ENCODE measurements at regions not wholly inside any gene's neighbourhood (a gene's known extent, or its start where the extent isn't known, plus 50 kb on each side); places are given as distances from the start of the nearest gene placed in this dataset.
"Not testable (repeated sequence)": the region's sequence is repeated elsewhere in the genome, so short reads cannot be mapped to it uniquely, and the experiment has no call there.

GRCh38 chr9:62864481-62865469 lies 1674.9 kb downstream of the SPATA31A7 start:
- H3K9me3 ChIP-seq (ENCODE audit: control insufficient read depth, low read depth, low read length); H3K9ac ChIP-seq (ENCODE audit: low read length); H3K4me1 ChIP-seq (ENCODE audit: control insufficient read depth, low read depth, low read length); H3K27ac ChIP-seq (ENCODE audit: low read length); H3K36me3 ChIP-seq (ENCODE audit: control insufficient read depth, low read depth, low read length): not testable (repeated sequence)
- Histone ChIP-seq H3K4me3 (ENCODE audit: low read length) (peak overlapping the region; percentile 50), H3K27me3 (ENCODE audit: control insufficient read depth, insufficient read depth, low read length) (peaks cover 79% of the 10 kb centered on the region)

- not testable (repeated sequence) for H3K27ac ChIP-seq (ENCODE audit: low read length); H3K9ac ChIP-seq (ENCODE audit: low read length); H3K4me1 ChIP-seq (ENCODE audit: control insufficient read depth, low read depth, low read length); H3K4me3 ChIP-seq (ENCODE audit: low read length); H3K9me3 ChIP-seq (ENCODE audit: control insufficient read depth, low read depth, low read length); H3K36me3 ChIP-seq (ENCODE audit: control insufficient read depth, low read depth, low read length)
- peaks cover 62% of the 10 kb centered on the region for H3K27me3 ChIP-seq (ENCODE audit: control insufficient read depth, insufficient read depth, low read length)
Observed at GRCh38 chr9:62869061-62869460, 1679.2 kb downstream of the SPATA31A7 start.

GRCh38 chr9:62871765-62872164 lies 1681.9 kb downstream of the SPATA31A7 start:
- H3K27ac ChIP-seq (ENCODE audit: low read length); H3K9me3 ChIP-seq (ENCODE audit: control insufficient read depth, low read depth, low read length); H3K4me3 ChIP-seq (ENCODE audit: low read length); H3K4me1 ChIP-seq (ENCODE audit: control insufficient read depth, low read depth, low read length); H3K36me3 ChIP-seq (ENCODE audit: control insufficient read depth, low read depth, low read length); H3K9ac ChIP-seq (ENCODE audit: low read length): not testable (repeated sequence)
- peaks cover 52% of the 10 kb centered on the region for H3K27me3 ChIP-seq (ENCODE audit: control insufficient read depth, insufficient read depth, low read length)

- not testable (repeated sequence) for H3K9me3 ChIP-seq (ENCODE audit: control insufficient read depth, low read depth, low read length); H3K9ac ChIP-seq (ENCODE audit: low read length); H3K4me1 ChIP-seq (ENCODE audit: control insufficient read depth, low read depth, low read length); H3K36me3 ChIP-seq (ENCODE audit: control insufficient read depth, low read depth, low read length); H3K27ac ChIP-seq (ENCODE audit: low read length)
- H3K27me3 ChIP-seq (ENCODE audit: control insufficient read depth, insufficient read depth, low read length): peaks cover 35% of the 10 kb centered on the region
- peak overlapping the region; percentile 35 for H3K4me3 ChIP-seq (ENCODE audit: low read length)
Observed at GRCh38 chr9:62874213-62874612, 1684.4 kb downstream of the SPATA31A7 start.

- not testable (repeated sequence) for H3K9me3 ChIP-seq (ENCODE audit: control insufficient read depth, low read depth, low read length); H3K27ac ChIP-seq (ENCODE audit: low read length); H3K9ac ChIP-seq (ENCODE audit: low read length); H3K4me1 ChIP-seq (ENCODE audit: control insufficient read depth, low read depth, low read length); H3K36me3 ChIP-seq (ENCODE audit: control insufficient read depth, low read depth, low read length)
- H3K4me3 ChIP-seq (ENCODE audit: low read length): peak overlapping the region; percentile 35
- peaks cover 35% of the 10 kb centered on the region for H3K27me3 ChIP-seq (ENCODE audit: control insufficient read depth, insufficient read depth, low read length)
Observed at GRCh38 chr9:62874745-62875599, 1685.1 kb downstream of the SPATA31A7 start.

- peaks cover 20% of the 10 kb centered on the region for H3K27me3 ChIP-seq (ENCODE audit: control insufficient read depth, insufficient read depth, low read length)
- not testable (repeated sequence) for H3K27ac ChIP-seq (ENCODE audit: low read length); H3K9me3 ChIP-seq (ENCODE audit: control insufficient read depth, low read depth, low read length)
Observed at GRCh38 chr9:62877552-62877951, 1687.7 kb downstream of the SPATA31A7 start.

GRCh38 chr9:62877987-62878386 lies 1688.2 kb downstream of the SPATA31A7 start:
- H3K9me3 ChIP-seq (ENCODE audit: control insufficient read depth, low read depth, low read length); H3K27ac ChIP-seq (ENCODE audit: low read length); H3K4me1 ChIP-seq (ENCODE audit: control insufficient read depth, low read depth, low read length); H3K36me3 ChIP-seq (ENCODE audit: control insufficient read depth, low read depth, low read length); H3K4me3 ChIP-seq (ENCODE audit: low read length); H3K9ac ChIP-seq (ENCODE audit: low read length): not testable (repeated sequence)
- H3K27me3 ChIP-seq (ENCODE audit: control insufficient read depth, insufficient read depth, low read length): peaks cover 20% of the 10 kb centered on the region

More at GRCh38 chr9:62877552-62877951, 1687.7 kb downstream of the SPATA31A7 start:
- H3K36me3 ChIP-seq (ENCODE audit: control insufficient read depth, low read depth, low read length); H3K4me1 ChIP-seq (ENCODE audit: control insufficient read depth, low read depth, low read length); H3K9ac ChIP-seq (ENCODE audit: low read length); H3K4me3 ChIP-seq (ENCODE audit: low read length): not testable (repeated sequence)

- not testable (repeated sequence) for H3K4me3 ChIP-seq (ENCODE audit: low read length); H3K4me1 ChIP-seq (ENCODE audit: control insufficient read depth, low read depth, low read length); H3K9me3 ChIP-seq (ENCODE audit: control insufficient read depth, low read depth, low read length); H3K27me3 ChIP-seq (ENCODE audit: control insufficient read depth, insufficient read depth, low read length); H3K9ac ChIP-seq (ENCODE audit: low read length); H3K27ac ChIP-seq (ENCODE audit: low read length); H3K36me3 ChIP-seq (ENCODE audit: control insufficient read depth, low read depth, low read length)
Observed at GRCh38 chr9:62880453-62880852, 1690.6 kb downstream of the SPATA31A7 start.

GRCh38 chr9:62880971-62881370 lies 1691.1 kb downstream of the SPATA31A7 start:
- not testable (repeated sequence) for H3K9me3 ChIP-seq (ENCODE audit: control insufficient read depth, low read depth, low read length)

GRCh38 chr9:62881811-62882210 lies 1692.0 kb downstream of the SPATA31A7 start:
- H3K27me3 ChIP-seq (ENCODE audit: control insufficient read depth, insufficient read depth, low read length); H3K27ac ChIP-seq (ENCODE audit: low read length); H3K4me3 ChIP-seq (ENCODE audit: low read length); H3K9me3 ChIP-seq (ENCODE audit: control insufficient read depth, low read depth, low read length); H3K9ac ChIP-seq (ENCODE audit: low read length); H3K36me3 ChIP-seq (ENCODE audit: control insufficient read depth, low read depth, low read length); H3K4me1 ChIP-seq (ENCODE audit: control insufficient read depth, low read depth, low read length): not testable (repeated sequence)

More at GRCh38 chr9:62880971-62881370, 1691.1 kb downstream of the SPATA31A7 start:
- H3K27ac ChIP-seq (ENCODE audit: low read length); H3K9ac ChIP-seq (ENCODE audit: low read length); H3K36me3 ChIP-seq (ENCODE audit: control insufficient read depth, low read depth, low read length); H3K27me3 ChIP-seq (ENCODE audit: control insufficient read depth, insufficient read depth, low read length); H3K4me1 ChIP-seq (ENCODE audit: control insufficient read depth, low read depth, low read length); H3K4me3 ChIP-seq (ENCODE audit: low read length): not testable (repeated sequence)

- not testable (repeated sequence) for H3K27ac ChIP-seq (ENCODE audit: low read length); H3K4me3 ChIP-seq (ENCODE audit: low read length); H3K9me3 ChIP-seq (ENCODE audit: control insufficient read depth, low read depth, low read length); H3K4me1 ChIP-seq (ENCODE audit: control insufficient read depth, low read depth, low read length); H3K9ac ChIP-seq (ENCODE audit: low read length); H3K36me3 ChIP-seq (ENCODE audit: control insufficient read depth, low read depth, low read length); H3K27me3 ChIP-seq (ENCODE audit: control insufficient read depth, insufficient read depth, low read length)
Observed at GRCh38 chr9:62882717-62883116, 1692.9 kb downstream of the SPATA31A7 start.

Data from iPS-18a (cell line).